Esophagus (tissue), 2 donors: ENCODE measurements at regions not wholly inside any gene's neighbourhood (a gene's known extent, or its start where the extent isn't known, plus 50 kb on each side); places are given as distances from the start of the nearest gene placed in this dataset.
A peak's percentile ranks its signal among the peaks of the same experiment; 100 is the strongest.

Experiments used
- H3K27ac ChIP-seq, 2 donors: one replicate each; pipeline ENCODE4 v1.5.1; 2013; ENCODE audit warnings: low read depth in 2 of 2, mild to moderate bottlenecking in 2 of 2, inconsistent platforms in 1 of 2, low read length in 1 of 2, moderate library complexity in 1 of 2
- H3K27me3 ChIP-seq, 2 donors: one replicate each; pipeline ENCODE4 v1.6.1; 2013; ENCODE audit warnings: low read length in 2 of 2, control low read depth in 1 of 2, mild to moderate bottlenecking in 1 of 2; ENCODE audit not compliant: insufficient read depth in 2 of 2, control insufficient read depth in 1 of 2
- H3K36me3 ChIP-seq, 2 donors: one replicate each; pipeline ENCODE4 v1.6.1; 2013; ENCODE audit warnings: low read length in 1 of 2; ENCODE audit not compliant: control insufficient read depth in 2 of 2, insufficient read depth in 2 of 2
- H3K4me1 ChIP-seq, 2 donors: one replicate each; pipeline ENCODE4 v1.6.1; 2013; ENCODE audit warnings: low read length in 1 of 2; ENCODE audit not compliant: control insufficient read depth in 2 of 2, insufficient read depth in 2 of 2
- H3K4me3 ChIP-seq, 2 donors: one replicate each; pipeline ENCODE4 v1.5.1; 2013; ENCODE audit warnings: low read length in 2 of 2, mild to moderate bottlenecking in 2 of 2, low read depth in 1 of 2, moderate library complexity in 1 of 2
- H3K9me3 ChIP-seq, 2 donors: one replicate each; pipeline ENCODE4 v1.6.1; 2013; ENCODE audit warnings: mild to moderate bottlenecking in 2 of 2, low read depth in 1 of 2, low read length in 1 of 2, moderate library complexity in 1 of 2; ENCODE audit not compliant: control insufficient read depth in 2 of 2, insufficient read depth in 1 of 2
- WGBS, 2 donors: extraction: QIAGEN DNeasy Blood & Tissue Kit; methylation state at CpG; one replicate each; pipeline ENCODE4 v1.1.7; 2013; 5-methylcytosine and 5-hydroxymethylcytosine counted together
- donor health status: healthy with polysubstance abuse.
- donor health status: Bipolar disorder and iron deficiency.

DNA sequence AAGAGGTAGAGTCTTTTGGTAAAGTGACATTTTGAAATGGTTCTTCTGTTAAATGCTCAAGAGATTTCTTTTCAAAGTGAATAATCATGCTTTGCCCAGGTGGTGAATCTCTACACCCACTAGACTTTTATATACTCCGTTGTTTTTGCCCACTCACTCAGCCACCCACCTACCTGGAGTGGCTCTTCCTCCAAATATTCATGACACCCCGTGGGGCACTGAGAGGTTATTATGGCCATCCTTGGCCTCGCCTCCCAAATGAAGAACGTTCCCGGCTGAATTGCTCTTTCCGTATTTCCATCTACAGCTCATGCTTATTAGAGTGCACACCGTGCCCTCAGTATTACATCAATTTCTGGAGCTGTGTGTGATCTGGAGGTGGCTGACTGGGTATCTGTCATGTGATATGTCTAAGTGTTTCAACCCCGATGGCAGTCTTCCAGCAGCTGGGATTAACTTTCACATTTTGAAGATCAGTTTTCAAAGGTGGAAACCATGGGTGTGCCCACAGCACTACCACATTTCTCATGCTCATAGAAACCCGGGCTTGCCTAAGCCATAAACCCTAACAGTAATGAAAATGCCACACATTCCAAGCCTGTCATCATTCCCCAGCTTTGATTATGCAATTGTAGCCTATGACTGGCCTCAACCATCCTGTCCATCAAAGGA lies 406.6 kb upstream of the MMADHC start:
- no peak overlapping the region for H3K4me3 ChIP-seq
- no peaks in the 10 kb centered on the region for H3K9me3 ChIP-seq
- no peaks in the 10 kb centered on the region for H3K36me3 ChIP-seq
- H3K27me3 ChIP-seq, result no peaks in the 10 kb centered on the region
- WGBS, 2 donors, result 46 to 60% methylated on average over 9 of the region's 9 CpGs
- peak overlapping the region in 1 of 2 donors; percentile 46 for H3K27ac ChIP-seq
- no peaks in the 10 kb centered on the region for H3K4me1 ChIP-seq

DNA sequence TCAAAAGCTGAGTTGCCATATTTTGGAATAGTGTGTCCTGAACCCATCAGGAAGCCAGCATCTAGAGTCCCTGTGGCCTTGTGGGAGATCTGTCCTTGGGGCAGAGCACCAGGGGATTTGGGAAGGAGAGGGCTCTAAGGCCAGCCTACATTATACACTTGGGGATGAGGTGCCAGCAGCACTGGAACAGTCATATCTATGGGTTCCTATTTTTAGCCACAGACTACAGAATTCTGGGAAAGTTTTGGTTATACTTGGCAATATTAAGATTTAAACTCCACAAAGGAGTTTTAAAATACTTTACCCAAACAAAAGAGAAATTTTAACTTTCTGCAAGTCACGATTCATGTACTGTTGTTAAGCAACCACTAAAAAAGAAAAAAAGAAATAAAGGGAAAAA lies 405.7 kb upstream of the MMADHC start:
- Histone ChIP-seq H3K4me1 (peaks cover 0 to 3% of the 10 kb centered on the region in 2 donors), H3K27ac (no peak overlapping the region), H3K36me3 (no peaks in the 10 kb centered on the region), H3K9me3 (no peaks in the 10 kb centered on the region), H3K27me3 (no peaks in the 10 kb centered on the region), H3K4me3 (no peak overlapping the region)
- 79 to 80% methylated on average over 1 of the region's 1 CpG for WGBS, 2 donors

DNA sequence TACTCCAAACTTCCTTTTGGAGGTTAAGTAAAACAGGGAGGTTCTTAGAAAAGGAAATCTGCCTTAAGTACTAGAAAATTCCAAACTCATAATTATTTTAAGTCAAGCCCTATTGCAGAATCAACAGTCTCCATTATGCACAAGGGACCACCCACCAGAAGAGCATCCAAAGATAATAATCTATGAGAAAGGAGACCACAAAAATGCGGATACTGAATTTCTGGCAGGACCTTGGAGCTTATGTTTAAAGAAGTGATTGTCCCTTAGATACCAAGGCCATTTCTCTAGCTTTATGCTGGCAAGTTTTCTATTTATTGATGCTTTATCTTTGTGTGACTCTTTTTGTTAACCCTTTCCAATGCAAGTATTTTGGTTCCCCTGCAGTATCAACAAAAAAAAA lies 404.0 kb upstream of the MMADHC start:
- Histone ChIP-seq H3K27me3 (no peaks in the 10 kb centered on the region), H3K4me1 (peaks cover 0 to 3% of the 10 kb centered on the region in 2 donors), H3K9me3 (no peaks in the 10 kb centered on the region), H3K36me3 (no peaks in the 10 kb centered on the region), H3K27ac (no peak overlapping the region), H3K4me3 (no peak overlapping the region)
- 66 to 85% methylated on average over 1 of the region's 1 CpG for WGBS, 2 donors

DNA sequence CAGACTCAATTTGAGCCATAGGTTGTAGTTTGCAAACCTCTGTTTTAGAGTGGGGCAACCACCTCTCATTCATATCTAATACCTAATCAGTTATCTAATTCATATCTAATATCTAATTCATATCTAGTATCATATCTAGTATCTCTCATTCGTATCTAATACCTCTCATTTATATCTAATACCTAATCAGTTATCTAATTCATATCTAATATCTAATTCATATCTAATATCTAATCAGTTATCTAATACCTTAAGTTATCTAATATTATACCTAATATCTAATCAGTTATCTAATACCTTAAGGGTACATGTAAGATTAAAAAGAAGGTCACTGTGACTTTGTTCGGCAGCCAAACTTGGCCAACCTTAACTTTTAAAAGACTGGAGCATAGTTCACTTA lies 403.4 kb upstream of the MMADHC start:
- Histone ChIP-seq H3K27me3 (no peaks in the 10 kb centered on the region), H3K4me3 (no peak overlapping the region), H3K27ac (no peak overlapping the region), H3K4me1 (peaks cover 0 to 3% of the 10 kb centered on the region in 2 donors), H3K36me3 (no peaks in the 10 kb centered on the region), H3K9me3 (no peaks in the 10 kb centered on the region)
- WGBS, 2 donors, result 45 to 73% methylated on average over 2 of the region's 2 CpGs

DNA sequence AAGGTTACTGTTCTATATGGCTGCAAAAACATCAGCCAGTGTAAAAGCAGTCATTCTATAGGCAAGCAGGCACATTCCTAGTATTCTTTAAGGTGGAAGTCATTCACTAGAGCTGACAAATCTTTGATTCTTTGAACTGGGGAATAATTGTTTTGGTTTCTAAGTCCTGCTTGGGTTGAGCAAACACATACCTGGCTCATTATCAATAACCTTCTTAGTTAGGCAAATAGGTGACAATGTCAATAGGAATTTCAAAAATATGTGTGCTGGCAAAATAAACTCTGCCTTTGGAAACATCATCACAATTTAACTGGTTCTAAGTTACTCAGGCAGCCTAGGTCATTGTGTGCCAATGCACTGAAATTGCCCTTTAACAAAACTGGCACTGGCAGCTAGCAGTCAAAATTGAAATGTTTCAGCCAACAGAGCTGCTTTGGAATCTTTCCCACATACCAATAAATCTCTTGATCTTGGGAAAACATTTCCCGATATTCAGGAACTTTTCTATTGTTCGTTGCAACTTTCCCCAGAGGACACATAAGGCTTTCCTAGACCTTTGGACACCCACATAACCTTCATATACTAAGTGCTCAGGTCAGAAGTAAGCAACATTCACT lies 402.0 kb upstream of the MMADHC start:
- Histone ChIP-seq H3K9me3 (no peaks in the 10 kb centered on the region), H3K4me1 (peaks cover 0 to 3% of the 10 kb centered on the region in 2 donors), H3K27me3 (no peaks in the 10 kb centered on the region), H3K4me3 (no peak overlapping the region), H3K36me3 (no peaks in the 10 kb centered on the region), H3K27ac (no peak overlapping the region)
- 21 to 28% methylated on average over 2 of the region's 2 CpGs for WGBS, 2 donors

DNA sequence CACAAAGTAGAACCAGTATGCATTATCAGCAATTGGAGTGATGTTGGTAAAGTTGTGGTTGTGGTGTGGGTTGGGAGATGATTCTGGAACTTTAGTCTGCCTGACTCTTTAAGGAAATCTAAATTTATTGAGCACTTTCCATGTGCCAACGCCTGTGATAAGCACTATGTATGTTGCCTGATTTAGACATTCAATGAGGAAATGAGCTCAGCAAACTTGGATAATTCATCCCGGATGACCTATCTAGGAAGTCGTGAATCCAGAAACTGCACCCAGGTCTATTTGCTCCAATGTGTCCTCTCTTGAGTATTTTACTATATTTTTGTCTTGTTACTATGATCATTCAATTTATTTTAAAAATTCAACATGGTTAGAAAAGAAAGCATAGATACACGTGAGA lies 400.8 kb upstream of the MMADHC start:
- Histone ChIP-seq H3K27me3 (no peaks in the 10 kb centered on the region), H3K4me1 (peaks cover 0 to 3% of the 10 kb centered on the region in 2 donors), H3K27ac (no peak overlapping the region), H3K9me3 (no peaks in the 10 kb centered on the region), H3K4me3 (no peak overlapping the region), H3K36me3 (no peaks in the 10 kb centered on the region)
- 72 to 82% methylated on average over 4 of the region's 4 CpGs for WGBS, 2 donors

DNA sequence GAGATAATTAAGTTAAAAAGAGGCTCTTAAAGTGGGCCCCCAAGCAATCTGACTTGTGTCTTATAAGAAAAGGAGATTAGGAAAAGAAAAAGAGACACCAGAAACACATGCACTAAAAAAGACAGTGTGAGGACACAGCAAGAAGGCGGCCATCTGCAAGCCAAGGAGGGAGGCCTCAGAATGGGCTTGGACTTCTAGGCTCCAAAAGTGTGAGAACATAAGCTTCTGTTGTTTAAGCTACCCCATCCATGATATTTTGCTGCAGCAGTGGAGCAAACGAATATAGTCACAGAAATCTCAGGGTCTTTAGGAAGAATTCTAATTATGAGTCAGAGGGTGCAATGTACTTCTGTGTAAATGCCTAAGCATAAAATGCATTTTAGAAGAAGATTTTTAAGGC lies 399.3 kb upstream of the MMADHC start:
- Histone ChIP-seq H3K36me3 (no peaks in the 10 kb centered on the region), H3K9me3 (no peaks in the 10 kb centered on the region), H3K27ac (no peak overlapping the region), H3K4me1 (peaks cover 0 to 3% of the 10 kb centered on the region in 2 donors), H3K27me3 (no peaks in the 10 kb centered on the region), H3K4me3 (no peak overlapping the region)
- WGBS, 2 donors, result 89 to 91% methylated on average over 2 of the region's 2 CpGs

DNA sequence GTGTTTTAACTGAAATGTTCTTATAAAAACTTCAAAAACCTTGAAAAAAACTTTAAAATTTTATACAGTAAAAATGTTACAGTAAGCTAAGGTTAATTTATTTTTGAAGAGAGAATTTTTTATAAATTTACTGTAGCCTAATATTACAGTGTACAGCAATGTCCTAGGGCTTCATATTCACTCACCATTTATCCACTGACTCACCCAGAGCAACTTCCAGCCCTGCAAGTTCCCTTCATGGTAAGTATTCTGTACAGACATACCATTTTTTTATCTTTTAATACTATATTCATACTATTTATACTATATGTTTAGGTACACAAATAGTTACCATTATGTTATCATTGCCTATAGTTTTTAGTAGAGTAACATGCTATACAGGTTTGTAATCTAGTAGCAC lies 396.7 kb upstream of the MMADHC start:
- H3K4me1 ChIP-seq, result peaks cover 0 to 3% of the 10 kb centered on the region in 2 donors
- H3K9me3 ChIP-seq, result no peaks in the 10 kb centered on the region
- H3K27me3 ChIP-seq, result no peaks in the 10 kb centered on the region
- no peaks in the 10 kb centered on the region for H3K36me3 ChIP-seq
- H3K27ac ChIP-seq, result no peak overlapping the region
- H3K4me3 ChIP-seq, result no peak overlapping the region

DNA sequence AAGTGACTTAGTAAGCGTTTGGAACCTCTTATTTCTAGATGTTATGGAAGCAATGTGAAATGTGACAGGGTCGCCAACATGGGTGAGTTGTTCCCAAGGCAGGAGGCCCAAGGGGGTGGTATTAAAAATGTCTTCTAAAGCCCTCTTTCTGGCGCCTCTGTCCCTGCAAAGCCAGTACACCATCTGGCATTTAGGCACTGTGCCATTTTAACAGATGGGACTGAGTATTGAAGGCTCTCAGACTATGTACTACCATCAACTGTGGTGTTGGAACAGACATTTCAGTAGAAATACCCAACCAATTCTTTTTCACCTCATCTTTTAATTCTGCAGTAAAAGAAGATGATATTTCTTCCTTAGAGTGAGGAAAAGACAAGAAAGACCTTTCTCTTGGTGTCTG lies 384.5 kb upstream of the MMADHC start:
- H3K36me3 ChIP-seq, result no peaks in the 10 kb centered on the region
- 61 to 68% methylated on average over 3 of the region's 3 CpGs for WGBS, 2 donors

DNA sequence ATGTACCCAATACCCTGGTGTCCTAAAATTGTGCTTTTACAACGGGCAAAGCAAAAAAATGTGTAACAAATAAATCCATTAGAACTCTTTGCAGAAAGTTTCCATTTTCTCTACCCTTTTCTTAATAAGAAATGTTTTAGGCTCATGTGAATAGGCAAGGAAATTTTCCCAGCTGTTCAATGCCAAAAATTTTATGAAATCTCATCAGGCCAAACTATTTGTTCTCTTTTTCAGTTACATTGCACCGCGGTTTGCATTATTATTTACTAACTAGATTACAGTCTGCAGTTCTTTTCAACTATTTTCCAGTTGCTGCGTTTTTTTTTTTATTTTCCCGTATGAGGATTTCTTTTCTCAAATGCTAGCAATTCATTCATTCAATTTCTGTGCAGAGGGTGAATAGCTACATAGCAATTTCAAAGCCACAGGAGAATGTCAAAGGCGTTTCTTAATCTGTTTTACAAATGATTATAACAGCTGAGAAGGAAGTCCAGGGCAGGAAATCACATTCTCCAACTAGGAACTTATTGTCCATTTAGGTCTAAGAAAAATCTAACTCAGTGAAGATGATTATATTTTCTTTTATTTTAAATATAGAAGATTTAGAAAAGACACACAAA lies 367.5 kb upstream of the MMADHC start:
- H3K27me3 ChIP-seq, result no peaks in the 10 kb centered on the region
- no peak overlapping the region for H3K4me3 ChIP-seq
- WGBS, 2 donors, result 68 to 74% methylated on average over 6 of the region's 6 CpGs
- no peaks in the 10 kb centered on the region for H3K9me3 ChIP-seq
- no peaks in the 10 kb centered on the region for H3K4me1 ChIP-seq
- H3K36me3 ChIP-seq, result no peaks in the 10 kb centered on the region
- H3K27ac ChIP-seq, result no peak overlapping the region

More for the DNA sequence above, 384.5 kb upstream of the MMADHC start:
- Histone ChIP-seq H3K4me1 (no peaks in the 10 kb centered on the region), H3K27ac (no peak overlapping the region), H3K27me3 (no peaks in the 10 kb centered on the region), H3K9me3 (no peaks in the 10 kb centered on the region), H3K4me3 (no peak overlapping the region)
